T follicular helper cell (primary cell): ENCODE measurements at regions not wholly inside any gene's neighbourhood (a gene's known extent, or its start where the extent isn't known, plus 50 kb on each side); places are given as distances from the start of the nearest gene placed in this dataset.
"Not testable (repeated sequence)": the region's sequence is repeated elsewhere in the genome, so short reads cannot be mapped to it uniquely, and the experiment has no call there.

Experiments
- DNase-seq: peaks from one replicate; pipeline ENCODE4 v3.0.0-alpha.2; 2020; ENCODE audit warnings: low read depth

GRCh38 chr2:87263868-87264518 is 242.3 kb upstream of the PLGLB1 start:
- DNase-seq: not testable (repeated sequence)

DNA sequence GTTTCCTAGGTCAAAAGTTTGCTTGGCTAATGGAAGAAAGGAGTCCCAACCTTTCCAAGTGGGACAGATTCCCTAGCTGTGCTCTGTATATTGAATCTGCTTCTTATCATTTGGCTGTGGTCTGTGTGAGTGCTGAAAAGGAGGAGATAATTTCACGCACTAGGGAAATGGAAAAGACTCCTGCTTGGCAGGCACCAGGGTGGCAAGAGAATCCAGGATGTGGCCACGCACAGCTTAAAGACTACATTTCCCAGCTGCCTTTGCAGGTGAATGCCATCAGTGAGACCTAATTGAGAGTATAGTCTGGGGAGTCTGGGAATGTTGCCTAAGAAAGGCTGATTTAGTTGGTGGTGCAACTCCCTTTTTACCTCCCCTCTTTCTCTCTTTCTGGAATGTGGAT is 253.5 kb upstream of the PLGLB1 start:
- DNase-seq: not testable (repeated sequence)

- DNase-seq: not testable (repeated sequence)
Measured at GRCh38 chr2:87275974-87276629, 254.5 kb upstream of the PLGLB1 start.

GRCh38 chr2:87276673-87277072 is 255.0 kb upstream of the PLGLB1 start:
- DNase-seq: not testable (repeated sequence)

- not testable (repeated sequence) for DNase-seq
Measured at GRCh38 chr2:87277734-87278133, 256.1 kb upstream of the PLGLB1 start.

DNA sequence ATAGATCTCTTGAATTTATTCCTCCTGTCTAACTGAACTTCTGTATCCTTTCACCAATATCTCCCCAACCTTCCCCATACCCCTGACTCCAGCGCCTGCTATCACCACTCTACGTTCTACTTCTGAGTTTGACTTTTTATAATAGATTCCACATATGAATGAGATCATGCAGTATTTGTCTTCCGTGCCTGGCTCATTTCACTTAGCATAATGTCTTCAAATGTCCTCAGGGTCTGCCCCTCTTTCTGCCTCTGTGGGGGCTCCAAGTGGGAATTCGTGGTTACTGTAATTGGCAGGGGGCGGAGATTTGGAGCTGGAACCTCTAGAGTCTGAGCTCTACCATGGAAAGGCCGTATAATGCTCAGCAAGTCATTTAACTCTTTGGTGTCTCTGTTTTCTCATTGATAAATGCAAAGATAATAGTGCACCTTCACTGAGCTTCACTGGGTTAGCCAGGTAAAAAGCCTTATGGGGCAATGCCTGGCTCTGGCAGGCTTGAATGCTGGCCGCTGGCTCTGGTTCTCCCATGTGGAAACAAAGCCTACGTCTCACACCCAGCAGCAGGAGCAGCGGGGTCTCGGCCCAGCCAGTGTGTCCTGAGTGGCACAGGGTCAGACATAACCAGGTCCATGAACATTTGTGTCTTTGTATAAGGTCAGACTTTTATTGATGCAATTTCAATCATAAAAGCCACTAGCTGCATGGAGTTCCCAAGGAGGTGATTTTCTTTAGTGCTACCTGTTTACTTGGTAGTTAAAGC is 259.1 kb upstream of the PLGLB1 start:
- not testable (repeated sequence) for DNase-seq

DNA sequence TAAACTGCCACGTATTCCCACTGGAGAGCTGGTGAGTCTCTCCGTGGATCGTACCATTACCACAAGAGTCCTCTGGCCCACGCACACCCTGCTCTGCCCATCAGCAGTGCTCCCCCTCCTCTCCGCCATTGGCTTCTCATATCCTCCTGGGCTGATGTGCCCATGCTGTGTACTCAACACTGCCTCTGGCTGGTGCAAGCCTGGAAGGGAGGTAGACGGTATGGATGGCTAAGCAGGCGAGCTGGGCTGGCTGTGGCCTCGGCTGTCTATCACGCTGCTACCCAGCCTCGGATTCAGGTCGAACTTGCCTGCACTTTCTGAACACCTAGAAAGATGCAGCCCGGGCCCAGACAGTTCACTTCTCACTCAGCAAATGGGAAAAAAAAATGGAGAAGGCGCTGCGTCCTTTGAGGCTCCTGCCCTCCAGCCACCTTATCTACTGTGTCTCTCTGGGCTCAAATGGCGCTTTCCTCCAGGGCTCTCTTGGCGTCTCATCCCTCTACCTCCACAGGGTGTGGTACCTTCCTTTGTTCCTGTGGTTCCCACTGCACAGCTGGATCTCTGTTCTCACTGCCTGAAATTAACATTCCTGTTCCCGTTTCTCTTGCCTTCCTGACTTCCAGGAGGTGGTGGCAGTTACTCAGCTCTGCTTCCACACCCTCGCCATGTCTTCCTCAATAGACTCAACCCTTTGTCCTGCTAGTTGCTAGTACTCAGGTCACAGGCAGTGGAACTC is 262.3 kb upstream of the PLGLB1 start:
- not testable (repeated sequence) for DNase-seq

- DNase-seq: not testable (repeated sequence)
Measured at GRCh38 chr2:87284471-87284772, 262.8 kb upstream of the PLGLB1 start.

DNA sequence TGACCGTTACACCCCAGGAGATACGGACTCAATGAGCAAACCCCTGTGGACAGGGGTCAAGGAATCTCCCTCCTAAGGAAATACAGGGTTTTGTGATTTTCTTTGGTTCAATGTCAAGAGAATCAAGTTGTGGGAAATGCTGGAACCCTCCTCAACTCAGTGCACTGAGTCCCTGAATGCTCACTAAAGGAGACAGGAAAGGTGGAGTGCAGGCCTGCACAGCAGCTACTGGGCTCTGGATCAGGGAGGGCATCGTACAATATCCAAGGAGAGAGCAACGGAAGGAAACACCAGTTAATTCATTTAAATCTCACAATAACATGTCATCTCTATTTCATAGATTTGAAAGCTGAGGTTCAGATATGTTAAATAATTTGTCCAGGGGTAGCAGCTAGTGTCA is 263.5 kb upstream of the PLGLB1 start:
- DNase-seq: not testable (repeated sequence)

GRCh38 chr2:87290566-87291307 is 269.1 kb upstream of the PLGLB1 start:
- DNase-seq: not testable (repeated sequence)

GRCh38 chr2:87291400-87292200 is 270.0 kb upstream of the PLGLB1 start:
- DNase-seq: not testable (repeated sequence)

GRCh38 chr2:87293931-87294594 is 272.4 kb upstream of the PLGLB1 start:
- DNase-seq: not testable (repeated sequence)

GRCh38 chr2:87295135-87295534 is 273.5 kb upstream of the PLGLB1 start:
- not testable (repeated sequence) for DNase-seq

DNA sequence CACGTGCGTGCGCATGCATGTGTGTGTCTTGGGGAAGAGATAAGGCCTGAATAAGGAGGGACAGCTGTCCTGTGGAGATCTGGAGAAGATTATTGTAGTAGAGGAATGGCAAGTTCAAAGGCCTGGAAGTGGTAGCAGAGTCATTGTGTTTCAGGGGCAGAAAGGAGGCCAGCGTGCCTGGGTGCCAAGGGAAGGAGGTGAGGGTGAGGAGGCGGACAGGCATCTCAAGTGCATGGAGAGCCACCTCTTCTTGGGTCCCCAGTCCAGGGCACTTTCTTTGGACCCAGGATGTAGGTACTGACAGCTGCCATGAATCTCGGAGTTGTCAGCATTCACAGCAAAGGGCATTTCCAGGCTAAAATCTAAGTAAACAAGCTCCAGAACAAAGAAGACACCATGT is 279.7 kb upstream of the PLGLB1 start:
- not testable (repeated sequence) for DNase-seq

- DNase-seq: not testable (repeated sequence)
Measured at GRCh38 chr2:87301871-87302270, 280.2 kb upstream of the PLGLB1 start.

DNA sequence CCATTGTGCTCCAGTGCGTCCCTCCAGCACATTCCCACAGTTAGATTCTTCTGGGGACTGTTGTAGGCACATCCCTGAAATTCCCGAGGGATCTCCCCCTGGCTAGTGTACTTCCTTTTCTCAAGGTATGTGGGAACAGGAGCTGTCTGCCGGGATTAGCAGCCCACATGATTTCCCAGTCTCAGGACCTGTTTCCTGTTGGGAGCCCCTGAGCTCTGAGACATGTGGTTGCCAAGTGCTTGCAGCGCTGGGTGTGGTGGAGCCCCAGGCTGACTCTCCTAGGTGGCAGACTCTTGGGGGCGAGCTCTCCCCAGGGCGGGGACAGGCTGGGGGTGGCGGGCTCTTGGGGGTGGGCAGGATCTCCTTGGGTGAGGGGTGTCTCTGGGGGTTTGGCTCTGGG is 287.0 kb upstream of the PLGLB1 start:
- not testable (repeated sequence) for DNase-seq

DNA sequence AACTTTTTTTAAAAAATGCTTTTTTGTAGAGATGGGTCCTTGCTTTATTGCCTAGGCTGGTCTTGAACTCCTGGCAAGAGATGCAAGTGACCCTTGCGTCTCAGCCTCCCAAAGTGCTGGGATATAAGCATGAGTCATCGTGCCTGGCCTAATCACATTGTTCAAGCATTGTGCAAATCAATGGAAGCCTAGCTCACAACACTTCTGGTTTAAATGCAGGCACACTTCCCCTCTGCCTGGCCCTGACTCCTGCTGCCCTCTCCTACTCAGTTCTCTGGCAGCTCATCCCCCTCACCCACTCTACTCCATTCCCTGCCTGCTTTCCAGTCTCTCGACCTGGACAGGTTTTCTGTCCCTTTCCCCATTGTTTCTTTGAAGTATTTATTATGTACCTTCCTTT is 288.1 kb upstream of the PLGLB1 start:
- not testable (repeated sequence) for DNase-seq

GRCh38 chr2:87311896-87312441 is 290.3 kb upstream of the PLGLB1 start:
- not testable (repeated sequence) for DNase-seq

- not testable (repeated sequence) for DNase-seq
Measured at GRCh38 chr2:87314622-87315021, 293.0 kb upstream of the PLGLB1 start.
